GM23248 (cell line): ENCODE measurements at regions not wholly inside any gene's neighbourhood (a gene's known extent, or its start where the extent isn't known, plus 50 kb on each side); places are given as distances from the start of the nearest gene placed in this dataset.

ENCODE experiments used
- EZH2 ChIP-seq: fragments of 200-600 bp; sonication (generic); IDR thresholded peaks from 2 replicates; pipeline ENCODE4 v1.6.1; 2018; ENCODE audit warnings: antibody characterized with exemption, mild to moderate bottlenecking; ENCODE audit not compliant: insufficient read depth, poor library complexity, severe bottlenecking
- EZH2phosphoT487 ChIP-seq: fragments of 200-600 bp; sonication (generic); IDR thresholded peaks from 2 replicates; pipeline ENCODE4 v1.6.1; 2018; ENCODE audit warnings: antibody characterized with exemption, moderate library complexity, mild to moderate bottlenecking, low read depth; ENCODE audit not compliant: insufficient read depth

DNA sequence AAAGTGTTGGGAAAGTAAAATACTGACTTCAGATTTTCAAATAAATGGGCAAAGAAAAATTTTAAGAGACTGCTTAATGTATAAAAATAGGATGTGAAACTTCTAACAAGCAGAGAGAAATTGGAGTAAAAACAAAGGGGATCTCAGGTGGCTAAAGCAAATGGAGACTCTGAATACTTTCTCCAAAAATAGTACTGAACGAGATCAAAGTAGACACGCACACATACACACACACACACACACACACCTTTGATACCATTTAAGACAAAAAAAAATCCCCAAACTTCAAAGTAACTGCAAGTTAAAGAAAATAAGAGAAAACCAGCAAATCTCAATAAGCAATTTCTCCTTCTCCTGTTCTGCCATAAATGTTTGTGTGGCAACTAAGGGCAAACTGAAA, 307.3 kb downstream of the CRPPA start:
- no peak for TF ChIP-seq EZH2phosphoT487
- no peak for TF ChIP-seq EZH2
